CD4-positive, alpha-beta T cell (primary cell): ENCODE measurements at regions not wholly inside any gene's neighbourhood (a gene's known extent, or its start where the extent isn't known, plus 50 kb on each side); places are given as distances from the start of the nearest gene placed in this dataset.

Experiments used
- ATAC-seq: fragments of 200-7000 bp; cut with Tn5 transposase; one replicate; pipeline ENCODE4 v1.10.0; 2022; ENCODE audit warnings: mild to moderate bottlenecking; ENCODE audit not compliant: poor library complexity
- CTCF ChIA-PET: fragments of 350-600 bp; sonication (Branson Sonifier 250); formaldehyde crosslinking; loops from one replicate; lab custom pipeline; 2021; ENCODE audit warnings: antibody characterized with exemption, inconsistent platforms; lab: Charles Lee
- POLR2A ChIA-PET: fragments of 350-600 bp; sonication (Branson Sonifier 250); formaldehyde crosslinking; loops from one replicate; lab custom pipeline; 2021; ENCODE audit warnings: antibody characterized with exemption, inconsistent platforms; lab: Charles Lee
- DNase-seq, 14 experiments: peaks; one replicate each; pipeline ENCODE4 v3.0.0-alpha.2; 2013 to 2020; ENCODE audit warnings: mixed read lengths in 2 of 14
- H3K27ac ChIP-seq, 2 donors: one replicate each; pipeline versions ENCODE4 v1.5.1 to v1.7.0; 2013; ENCODE audit warnings: low read length in 2 of 2, low read depth in 1 of 2, mild to moderate bottlenecking in 1 of 2
- H3K27me3 ChIP-seq, 2 experiments: 1 replicate in 1 of 2; 2 replicates in 1 of 2; pipeline versions ENCODE4 v1.6.1 to v1.7.0; 2013; ENCODE audit warnings: low read length in 2 of 2, control low read depth in 1 of 2, mild to moderate bottlenecking in 1 of 2, moderate library complexity in 1 of 2; ENCODE audit not compliant: insufficient read depth in 2 of 2, control insufficient read depth in 1 of 2
- H3K36me3 ChIP-seq: one replicate; pipeline ENCODE4 v1.6.1; 2013; ENCODE audit warnings: low read length, control low read depth; ENCODE audit not compliant: insufficient read depth
- H3K4me1 ChIP-seq: one replicate; pipeline ENCODE4 v1.6.1; 2013; ENCODE audit warnings: low read length, control low read depth; ENCODE audit not compliant: insufficient read depth
- H3K4me3 ChIP-seq: one replicate; pipeline ENCODE4 v1.5.1; 2013; ENCODE audit warnings: mild to moderate bottlenecking, low read length, moderate library complexity
- H3K9me3 ChIP-seq, 2 experiments: 1 replicate in 1 of 2; 2 replicates in 1 of 2; pipeline versions ENCODE4 v1.6.1 to v1.7.0; 2013; ENCODE audit warnings: low read length in 2 of 2, mild to moderate bottlenecking in 2 of 2, control low read depth in 1 of 2, moderate library complexity in 1 of 2; ENCODE audit not compliant: control insufficient read depth in 1 of 2, insufficient read depth in 1 of 2
- H3K27ac Mint-ChIP-seq: one replicate; pipeline ENCODE4 v1.8.0; 2020; ENCODE audit warnings: mixed read lengths
- H3K27me3 Mint-ChIP-seq: one replicate; pipeline ENCODE4 v1.8.0; 2021; ENCODE audit warnings: mixed read lengths
- H3K36me3 Mint-ChIP-seq: one replicate; pipeline ENCODE4 v1.8.0; 2021; ENCODE audit warnings: low read depth, mixed read lengths
- H3K4me1 Mint-ChIP-seq: one replicate; pipeline ENCODE4 v1.8.0; 2021; ENCODE audit warnings: low read depth, mixed read lengths
- H3K4me3 Mint-ChIP-seq: one replicate; pipeline ENCODE4 v1.8.0; 2020; ENCODE audit warnings: mild to moderate bottlenecking, mixed read lengths
- H3K9me3 Mint-ChIP-seq: one replicate; pipeline ENCODE4 v1.8.0; 2020; ENCODE audit warnings: mixed read lengths
- CTCF ChIP-seq: fragments of 200-600 bp; IDR thresholded peaks from one replicate; pipeline ENCODE4 v1.8.0; 2022; ENCODE audit warnings: antibody characterized with exemption, mild to moderate bottlenecking
- intact Hi-C, 2 experiments: fragments of 100-400 bp; cut with DNase I in 1 of 2; cut with micrococcal nuclease in 1 of 2; formaldehyde crosslinking; loops; one replicate each; pipeline versions ENCODE4 v1.15.1 to v1.9.0; 2023 to 2025; cut with DNase I, micrococcal nuclease

GRCh38 chr2:21244161-21244560 lies 120.4 kb downstream of the TDRD15 start:
- no peaks in the 10 kb centered on the region for H3K4me1 ChIP-seq
- CTCF ChIA-PET, result no interaction called here
- no peak for TF ChIP-seq CTCF
- no peak overlapping the region for H3K4me3 Mint-ChIP-seq
- no peaks in the 10 kb centered on the region for H3K27me3 Mint-ChIP-seq
- DNase-seq (no peak), ATAC-seq (no peak)
- no peaks in the 10 kb centered on the region for H3K27me3 ChIP-seq
- H3K27ac Mint-ChIP-seq, result no peak overlapping the region
- H3K36me3 Mint-ChIP-seq, result no peaks in the 10 kb centered on the region
- H3K9me3 ChIP-seq, result no peaks in the 10 kb centered on the region
- intact Hi-C loops, result no loop called here
- H3K4me3 ChIP-seq, result no peak overlapping the region
- no peaks in the 10 kb centered on the region for H3K4me1 Mint-ChIP-seq
- H3K36me3 ChIP-seq, result no peaks in the 10 kb centered on the region
- POLR2A ChIA-PET, result no interaction called here
- no peaks in the 10 kb centered on the region for H3K9me3 Mint-ChIP-seq
- no peak overlapping the region for H3K27ac ChIP-seq

GRCh38 chr2:21245565-21245964 lies 121.8 kb downstream of the TDRD15 start:
- TF ChIP-seq CTCF, result no peak
- intact Hi-C loops, result no loop called here
- Histone ChIP-seq H3K9me3 (no peaks in the 10 kb centered on the region), H3K27me3 (no peaks in the 10 kb centered on the region), H3K4me3 (no peak overlapping the region), H3K36me3 (no peaks in the 10 kb centered on the region), H3K27ac (no peak overlapping the region), H3K4me1 (no peaks in the 10 kb centered on the region)
- no peaks in the 10 kb centered on the region for H3K9me3 Mint-ChIP-seq
- H3K36me3 Mint-ChIP-seq, result no peaks in the 10 kb centered on the region
- ChIA-PET POLR2A (no interaction called here), CTCF (no interaction called here)
- H3K27ac Mint-ChIP-seq, result no peak overlapping the region
- no peak for DNase-seq
- H3K4me3 Mint-ChIP-seq, result no peak overlapping the region
- no peaks in the 10 kb centered on the region for H3K4me1 Mint-ChIP-seq
- H3K27me3 Mint-ChIP-seq, result no peaks in the 10 kb centered on the region
- ATAC-seq, result no peak

- no peaks in the 10 kb centered on the region for H3K27me3 Mint-ChIP-seq
- Histone ChIP-seq H3K9me3 (peaks cover 0 to under 1% of the 10 kb centered on the region in 2 experiments), H3K4me3 (no peak overlapping the region), H3K27me3 (no peaks in the 10 kb centered on the region), H3K4me1 (no peaks in the 10 kb centered on the region), H3K36me3 (no peaks in the 10 kb centered on the region), H3K27ac (no peak overlapping the region)
- H3K4me3 Mint-ChIP-seq, result no peak overlapping the region
- no peaks in the 10 kb centered on the region for H3K9me3 Mint-ChIP-seq
- intact Hi-C loops, result no loop called here
- no peaks in the 10 kb centered on the region for H3K4me1 Mint-ChIP-seq
- POLR2A ChIA-PET, result no interaction called here
- no peak for ATAC-seq
- H3K27ac Mint-ChIP-seq, result no peak overlapping the region
- TF ChIP-seq CTCF, result no peak
- CTCF ChIA-PET, result no interaction called here
- no peak for DNase-seq
- no peaks in the 10 kb centered on the region for H3K36me3 Mint-ChIP-seq
These were observed 125.6 kb downstream of the TDRD15 start for GRCh38 chr2:21249367-21249766.
